ENCODE measurements at regions not wholly inside any gene's neighbourhood (a gene's known extent, or its start where the extent isn't known, plus 50 kb on each side); places are given as distances from the start of the nearest gene placed in this dataset.

DNA sequence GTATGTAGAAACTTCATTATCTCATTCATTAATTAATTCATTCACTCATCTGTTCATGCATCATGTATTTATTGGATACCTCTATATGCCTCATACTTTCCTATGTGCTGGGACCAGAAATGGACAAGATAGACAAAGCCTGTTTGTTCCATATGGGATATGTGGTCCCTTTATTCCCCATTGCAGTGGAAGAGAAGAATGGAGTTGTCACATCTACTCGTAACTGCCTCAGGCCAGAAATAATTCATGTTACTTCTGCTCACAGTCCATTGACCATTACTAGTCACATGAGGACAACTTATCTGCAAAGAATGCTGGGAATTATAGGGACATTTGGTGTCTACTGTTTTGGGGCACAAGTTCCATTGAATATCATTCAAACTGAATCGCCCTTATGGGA is 327.8 kb downstream of the MATN1 start:
- H3K4me3 ChIP-seq (ENCODE audit: low read depth, low read length), result no peak overlapping the region
- DNase-seq (ENCODE audit: low read depth), result no peak
- TF ChIP-seq CTCF (IDR thresholded peaks at IDR 0.05; ENCODE audit: low read depth, low read length, missing control alignments), result no peak

- DNase-seq (ENCODE audit: low read depth), result no peak
- TF ChIP-seq CTCF (IDR thresholded peaks at IDR 0.05; ENCODE audit: low read depth, low read length, missing control alignments), result no peak
- no peak overlapping the region for H3K4me3 ChIP-seq (ENCODE audit: low read depth, low read length)
These were observed 335.0 kb downstream of the MATN1 start for GRCh38 chr1:30388386-30388785.

GRCh38 chr1:30386156-30386926 is 337.0 kb downstream of the MATN1 start:
- TF ChIP-seq CTCF (IDR thresholded peaks at IDR 0.05; ENCODE audit: low read depth, low read length, missing control alignments), result no peak
- no peak overlapping the region for H3K4me3 ChIP-seq (ENCODE audit: low read depth, low read length)
- DNase-seq (ENCODE audit: low read depth), result no peak

DNA sequence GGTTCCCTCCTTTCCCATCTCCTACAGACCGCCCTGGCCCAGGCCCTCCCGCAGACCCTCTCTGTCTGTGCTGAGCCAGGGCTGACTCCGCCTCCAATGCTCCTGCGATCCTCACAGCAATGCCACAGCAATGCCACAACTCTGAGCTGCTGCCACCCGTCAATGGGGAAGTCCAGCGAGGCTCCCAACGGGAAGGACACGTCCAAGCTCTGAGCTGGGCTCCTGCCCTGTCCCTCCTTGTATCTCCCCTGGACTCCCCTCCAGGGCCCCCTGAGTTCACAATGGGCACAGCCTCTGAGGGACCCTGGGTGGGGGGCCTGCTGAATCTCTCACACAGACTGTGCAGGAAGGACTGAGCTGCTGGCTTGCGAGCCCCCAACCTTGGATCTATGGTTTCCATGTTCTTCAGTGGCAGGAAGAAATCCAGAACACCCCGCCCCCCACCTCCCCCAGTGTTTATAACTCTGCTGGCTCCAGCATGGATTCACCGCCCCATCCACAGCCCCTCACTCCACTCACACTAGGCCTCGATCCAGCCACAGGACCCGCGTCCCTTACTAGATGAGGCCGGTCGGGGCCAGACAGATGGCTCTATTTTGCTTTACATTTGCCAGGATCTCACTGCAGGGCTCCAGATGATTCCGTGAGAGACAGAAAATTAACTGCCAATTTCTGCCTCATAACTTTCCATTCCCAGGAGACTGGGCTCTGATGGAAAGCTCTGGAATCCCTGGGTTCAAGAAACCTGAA is 338.0 kb downstream of the MATN1 start:
- no peak overlapping the region for H3K4me3 ChIP-seq (ENCODE audit: low read depth, low read length)
- DNase-seq (ENCODE audit: low read depth), result no peak
- TF ChIP-seq CTCF (IDR thresholded peaks at IDR 0.05; ENCODE audit: low read depth, low read length, missing control alignments), result no peak

DNA sequence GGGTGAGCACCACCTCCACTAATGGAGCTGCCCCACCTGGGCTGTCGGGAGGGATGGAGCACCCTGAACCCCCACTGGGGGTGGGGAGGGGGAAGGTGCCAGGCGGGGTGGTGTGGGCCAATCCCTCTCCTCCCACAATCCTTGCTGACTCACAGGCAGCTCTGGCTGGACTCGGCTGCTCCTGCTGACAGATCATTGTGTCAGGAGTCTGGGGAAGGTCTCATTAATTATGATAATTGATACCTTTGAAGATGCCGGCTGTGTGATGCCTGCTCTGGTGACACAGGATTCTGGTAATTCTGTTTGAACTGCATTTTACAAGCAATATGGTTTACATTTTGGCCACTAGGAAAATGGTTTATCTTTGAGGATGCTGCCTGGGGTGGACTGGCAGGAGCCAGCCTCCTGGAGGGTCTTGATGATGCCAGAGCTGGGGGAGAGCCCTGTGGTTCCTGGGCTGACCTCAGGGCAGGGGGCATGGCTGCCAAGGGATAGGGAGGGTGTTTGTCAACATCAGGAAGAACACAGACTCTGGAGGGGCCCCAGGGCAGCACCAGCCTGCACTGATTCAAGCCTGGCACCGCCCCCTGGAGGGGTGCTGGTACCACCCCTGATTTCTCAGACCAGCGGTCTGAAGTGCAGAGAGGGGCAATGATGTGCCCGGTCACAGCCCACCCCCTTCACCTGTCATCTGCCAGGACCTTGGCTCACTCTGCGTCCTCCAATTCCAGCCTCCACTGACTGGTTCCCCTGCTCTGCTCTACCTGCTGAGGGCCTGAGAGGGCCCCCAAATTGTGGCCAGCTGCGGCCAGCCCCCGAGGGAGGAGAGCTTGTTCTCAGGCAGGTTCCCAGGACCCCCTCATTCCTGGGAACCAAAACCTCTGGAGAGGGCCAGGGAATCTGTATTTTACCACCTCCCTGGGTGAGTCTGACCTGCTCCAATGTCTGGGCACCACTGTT is 338.8 kb downstream of the MATN1 start:
- H3K4me3 ChIP-seq (ENCODE audit: low read depth, low read length), result no peak overlapping the region
- no peak for DNase-seq (ENCODE audit: low read depth)
- no peak for TF ChIP-seq CTCF (IDR thresholded peaks at IDR 0.05; ENCODE audit: low read depth, low read length, missing control alignments)

- H3K4me3 ChIP-seq (ENCODE audit: low read depth, low read length), result no peak overlapping the region
- no peak for DNase-seq (ENCODE audit: low read depth)
- no peak for TF ChIP-seq CTCF (IDR thresholded peaks at IDR 0.05; ENCODE audit: low read depth, low read length, missing control alignments)
These were observed 340.1 kb downstream of the MATN1 start for GRCh38 chr1:30383221-30383711.
